Hepatocyte (in vitro differentiated cells): ENCODE measurements at regions not wholly inside any gene's neighbourhood (a gene's known extent, or its start where the extent isn't known, plus 50 kb on each side); places are given as distances from the start of the nearest gene placed in this dataset.

ENCODE experiments used
- CTCF ChIP-seq: fragments of 200-600 bp; sonication (generic); IDR thresholded peaks from 2 replicates; pipeline ENCODE4 v1.5.1; 2016; ENCODE audit warnings: antibody characterized with exemption, mild to moderate bottlenecking; ENCODE audit not compliant: poor library complexity
- EZH2 ChIP-seq: fragments of 200-600 bp; sonication (generic); IDR thresholded peaks from 2 replicates; pipeline ENCODE4 v1.6.1; 2016; ENCODE audit warnings: antibody characterized with exemption, mild to moderate bottlenecking, borderline replicate concordance
- EZH2phosphoT487 ChIP-seq: fragments of 200-600 bp; sonication (generic); IDR thresholded peaks from one replicate; pipeline ENCODE4 v1.6.1; 2018; ENCODE audit warnings: antibody characterized with exemption, mild to moderate bottlenecking, low read depth, moderate library complexity; ENCODE audit not compliant: unreplicated experiment, severe bottlenecking

GRCh38 chr5:35405938-35406337 is 175.7 kb upstream of the PRLR start:
- no peak for TF ChIP-seq CTCF
- TF ChIP-seq EZH2phosphoT487: no peak
- TF ChIP-seq EZH2: no peak
